HCT116 (cell line): ENCODE measurements at regions not wholly inside any gene's neighbourhood (a gene's known extent, or its start where the extent isn't known, plus 50 kb on each side); places are given as distances from the start of the nearest gene placed in this dataset.

Experiments used
- ATAC-seq: fragments of 200-7000 bp; cut with Tn5 transposase; 2 replicates; pipeline ENCODE4 v1.9.1; 2020; ENCODE audit warnings: mild to moderate bottlenecking, moderate library complexity
- BruUV-seq: library from RNA; stranded (reverse); fragments of 400-500 nt; replicated peaks from 2 replicates; lab custom pipeline; 2021; lab: Mats Ljungman, UMichigan
- CTCF ChIA-PET: fragments of 300-600 bp; sonication (Branson Sonifier 250); formaldehyde crosslinking; loops from one replicate; lab custom pipeline; 2021; ENCODE audit warnings: antibody characterized with exemption; lab: Charles Lee
- POLR2A ChIA-PET: fragments of 300-600, 350-600 bp; sonication (Branson Sonifier 250); formaldehyde crosslinking; loops from one replicate; lab custom pipeline; 2021; ENCODE audit warnings: antibody characterized with exemption; lab: Charles Lee
- RAD21 ChIA-PET, 2 experiments: fragments of 300-600 bp; sonication (Branson Sonifier 250); formaldehyde crosslinking; loops; one replicate each; lab custom pipeline; 2023; ENCODE audit warnings: low total read pairs in 2 of 2; ENCODE audit not compliant: uncharacterized antibody in 2 of 2, unreplicated experiment in 2 of 2, low non-redundant PET in 1 of 2; lab: Charles Lee
- DNase-seq: peaks from one replicate; pipeline ENCODE4 v3.0.0-alpha.2; 2010; ENCODE audit warnings: low read depth, low spot score
- H2AFZ ChIP-seq: fragments of 200-600 bp; shearing (Covaris generic), sonication (generic); 2 replicates; pipeline ENCODE4 v1.6.1; 2017; ENCODE audit warnings: low read depth, mixed run types, mixed read lengths, antibody characterized with exemption, low read length; ENCODE audit not compliant: poor library complexity, severe bottlenecking
- H3K27ac ChIP-seq: 2 replicates; pipeline ENCODE4 v1.5.1; 2012; ENCODE audit warnings: low read depth, low read length
- H3K27me3 ChIP-seq: fragments of 200-600 bp; sonication (generic); 2 replicates; pipeline ENCODE4 v1.6.1; 2016; ENCODE audit warnings: mixed run types, low read length, mixed read lengths; ENCODE audit not compliant: insufficient read depth
- H3K36me3 ChIP-seq, 2 experiments: fragments of 200-500 bp in 1 of 2; fragments of 200-600 bp in 1 of 2; sonication (Bioruptor generic) in 1 of 2; sonication (generic) in 1 of 2; 2 replicates each; pipeline versions ENCODE4 v1.5.1 to v1.6.1; 2014 to 2016; ENCODE audit warnings: low read length in 2 of 2, inconsistent platforms in 1 of 2, mixed read lengths in 1 of 2, mixed run types in 1 of 2; ENCODE audit not compliant: insufficient read depth in 2 of 2, control insufficient read depth in 1 of 2
- H3K4me1 ChIP-seq, 2 experiments: fragments of 200-600 bp in 1 of 2; sonication (generic) in 1 of 2; 2 replicates each; pipeline versions ENCODE4 v1.5.1 to v1.6.1; 2012 to 2017; ENCODE audit warnings: low read length in 2 of 2, inconsistent platforms in 1 of 2, mild to moderate bottlenecking in 1 of 2, mixed read lengths in 1 of 2, mixed run types in 1 of 2, moderate library complexity in 1 of 2; ENCODE audit not compliant: insufficient read depth in 2 of 2, control insufficient read depth in 1 of 2
- H3K4me2 ChIP-seq: fragments of 200-600 bp; sonication (generic); 2 replicates; pipeline ENCODE4 v1.6.1; 2017; ENCODE audit warnings: mixed run types, low read length, mixed read lengths
- H3K4me3 ChIP-seq, 2 experiments: fragments of 200-600 bp in 1 of 2; sonication (generic) in 1 of 2; replicated peaks in 1 of 2; 2 replicates each; pipeline ENCODE4 v1.5.1; 2011 to 2016; ENCODE audit warnings: low read length in 2 of 2, control low read depth in 1 of 2, low read depth in 1 of 2, mild to moderate bottlenecking in 1 of 2, mixed read lengths in 1 of 2, mixed run types in 1 of 2
- H3K79me2 ChIP-seq: fragments of 200-600 bp; sonication (generic); 2 replicates; pipeline ENCODE4 v1.6.1; 2017; ENCODE audit warnings: mild to moderate bottlenecking, mixed run types, low read length, moderate library complexity, mixed read lengths; ENCODE audit not compliant: insufficient read depth
- H3K9ac ChIP-seq: fragments of 200-600 bp; sonication (generic); 2 replicates; pipeline ENCODE4 v1.6.1; 2016; ENCODE audit warnings: low read length, mixed read lengths
- H3K9me2 ChIP-seq: fragments of 200-600 bp; sonication (generic), shearing (Covaris generic); 2 replicates; pipeline ENCODE4 v1.6.1; 2017; ENCODE audit warnings: mixed run types, mild to moderate bottlenecking, moderate library complexity; ENCODE audit not compliant: insufficient read depth
- H3K9me3 ChIP-seq, 2 experiments: fragments of 200-500 bp in 1 of 2; fragments of 200-600 bp in 1 of 2; sonication (Bioruptor generic) in 1 of 2; sonication (generic) in 1 of 2; 2 replicates each; pipeline ENCODE4 v1.6.1; 2014 to 2017; ENCODE audit warnings: low read length in 2 of 2, mixed read lengths in 2 of 2, inconsistent platforms in 1 of 2, low read depth in 1 of 2, mild to moderate bottlenecking in 1 of 2, mixed run types in 1 of 2, moderate library complexity in 1 of 2; ENCODE audit not compliant: control insufficient read depth in 1 of 2, insufficient read depth in 1 of 2
- H4K20me1 ChIP-seq: fragments of 200-600 bp; sonication (generic), shearing (Covaris generic); 2 replicates; pipeline ENCODE4 v1.6.1; 2017; ENCODE audit warnings: mixed run types, mild to moderate bottlenecking, moderate library complexity; ENCODE audit not compliant: insufficient read depth
- CEBPB ChIP-seq: IDR thresholded peaks from 2 replicates; pipeline ENCODE4 v1.6.1; 2012; ENCODE audit warnings: low read depth
- ELF1 ChIP-seq: IDR thresholded peaks from 2 replicates; pipeline ENCODE4 v1.6.1; 2012; ENCODE audit warnings: low read depth, borderline replicate concordance
- POLR2A ChIP-seq: IDR thresholded peaks from 2 replicates; pipeline ENCODE4 v1.7.0; 2011; ENCODE audit warnings: borderline replicate concordance; ENCODE audit not compliant: insufficient read depth, insufficient read length; ENCODE audit errors: extremely low read depth
- POLR2AphosphoS5 ChIP-seq: IDR thresholded peaks from 2 replicates; pipeline ENCODE4 v1.6.1; 2011; ENCODE audit warnings: mild to moderate bottlenecking, low read depth, low read length, moderate library complexity
- RAD21 ChIP-seq: IDR thresholded peaks from 2 replicates; pipeline ENCODE4 v1.6.1; 2012; ENCODE audit warnings: low read depth, mild to moderate bottlenecking
- SIN3A ChIP-seq: IDR thresholded peaks from 2 replicates; pipeline ENCODE4 v1.6.1; 2012; ENCODE audit warnings: low read depth
- SRF ChIP-seq: IDR thresholded peaks from 2 replicates; pipeline ENCODE4 v1.6.1; 2012; ENCODE audit warnings: low read depth
- TCF7L2 ChIP-seq: IDR thresholded peaks from 2 replicates; pipeline ENCODE4 v1.7.0; 2011; ENCODE audit warnings: borderline replicate concordance, inconsistent platforms; ENCODE audit not compliant: insufficient read depth, insufficient read length; ENCODE audit errors: extremely low read depth
- intact Hi-C: fragments of 100-400 bp; cut with micrococcal nuclease; formaldehyde crosslinking; loops from 2 replicates; pipeline ENCODE4 v1.10.0; 2022
- TF ChIP-seq, protein P1 (sequence below), 3 experiments: fragments of 200-600 bp in 1 of 3; sonication (generic) in 1 of 3; IDR thresholded peaks in 2 of 3; conservative IDR thresholded peaks in 1 of 3; 2 replicates each; pipeline ENCODE4 v1.5.1; 2012 to 2017; ENCODE audit warnings: low read depth in 2 of 3, low read length in 2 of 3, antibody characterized with exemption in 1 of 3, borderline replicate concordance in 1 of 3, control low read depth in 1 of 3, mild to moderate bottlenecking in 1 of 3, mixed read lengths in 1 of 3, mixed run types in 1 of 3, moderate library complexity in 1 of 3; ENCODE audit not compliant: insufficient read depth in 1 of 3
- TF ChIP-seq, protein P2 (sequence below): IDR thresholded peaks from 2 replicates; pipeline ENCODE4 v1.6.1; 2011; ENCODE audit warnings: mild to moderate bottlenecking, low read length, moderate library complexity; ENCODE audit not compliant: insufficient replicate concordance; ENCODE audit errors: extremely low read depth

DNA sequence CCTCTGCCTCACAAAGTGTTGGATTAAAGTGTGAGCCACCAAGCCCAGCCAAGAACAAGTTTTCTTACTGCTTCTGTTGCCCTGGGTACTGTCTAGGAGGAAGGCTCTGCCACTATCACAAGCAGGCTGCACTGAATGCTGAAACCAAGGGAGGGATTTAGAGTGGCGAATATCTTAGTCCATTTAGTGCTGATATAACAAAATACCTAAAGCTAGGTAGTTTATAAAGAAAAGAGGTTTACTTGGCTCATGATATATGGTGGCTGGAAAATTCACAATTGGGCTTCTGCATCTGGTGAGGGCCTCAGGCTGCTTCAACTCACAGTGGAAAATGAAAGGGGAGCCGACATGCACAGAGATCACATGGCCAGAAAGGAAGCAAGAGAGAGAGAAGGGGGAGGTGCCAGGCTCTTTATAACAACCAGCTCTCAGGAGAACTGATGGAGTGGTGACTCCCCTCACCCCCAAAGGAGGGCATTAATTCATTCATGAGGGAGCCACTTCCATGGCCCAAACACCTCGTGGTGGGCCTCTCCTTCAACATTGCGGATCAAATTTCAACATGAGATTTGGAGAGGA lies 146.0 kb upstream of the SERPINE2 start:
- Histone ChIP-seq H3K36me3 (no peaks in the 10 kb centered on the region), H3K27ac (no peak overlapping the region), H3K9ac (no peak overlapping the region), H4K20me1 (no peaks in the 10 kb centered on the region), H3K4me2 (no peak overlapping the region), H3K9me2 (no peaks in the 10 kb centered on the region), H3K9me3 (no peaks in the 10 kb centered on the region), H3K4me1 (no peaks in the 10 kb centered on the region; a peak in 1 of 4 replicates), H3K79me2 (no peaks in the 10 kb centered on the region), H3K4me3 (no peak overlapping the region), H2AFZ (no peak overlapping the region), H3K27me3 (no peaks in the 10 kb centered on the region)
- ATAC-seq (no peak), DNase-seq (no peak)
- no TSS peak for BruUV-seq
- ChIA-PET RAD21 (no interaction called here), POLR2A (interaction anchor here (1.2 kb wide), 1 partner anchor 38 kb away, joined by 5 read pairs; no protein-coding TSS in a partner anchor), CTCF (no interaction called here)
- no peak for TF ChIP-seq TCF7L2
- TF ChIP-seq, protein P1, sequence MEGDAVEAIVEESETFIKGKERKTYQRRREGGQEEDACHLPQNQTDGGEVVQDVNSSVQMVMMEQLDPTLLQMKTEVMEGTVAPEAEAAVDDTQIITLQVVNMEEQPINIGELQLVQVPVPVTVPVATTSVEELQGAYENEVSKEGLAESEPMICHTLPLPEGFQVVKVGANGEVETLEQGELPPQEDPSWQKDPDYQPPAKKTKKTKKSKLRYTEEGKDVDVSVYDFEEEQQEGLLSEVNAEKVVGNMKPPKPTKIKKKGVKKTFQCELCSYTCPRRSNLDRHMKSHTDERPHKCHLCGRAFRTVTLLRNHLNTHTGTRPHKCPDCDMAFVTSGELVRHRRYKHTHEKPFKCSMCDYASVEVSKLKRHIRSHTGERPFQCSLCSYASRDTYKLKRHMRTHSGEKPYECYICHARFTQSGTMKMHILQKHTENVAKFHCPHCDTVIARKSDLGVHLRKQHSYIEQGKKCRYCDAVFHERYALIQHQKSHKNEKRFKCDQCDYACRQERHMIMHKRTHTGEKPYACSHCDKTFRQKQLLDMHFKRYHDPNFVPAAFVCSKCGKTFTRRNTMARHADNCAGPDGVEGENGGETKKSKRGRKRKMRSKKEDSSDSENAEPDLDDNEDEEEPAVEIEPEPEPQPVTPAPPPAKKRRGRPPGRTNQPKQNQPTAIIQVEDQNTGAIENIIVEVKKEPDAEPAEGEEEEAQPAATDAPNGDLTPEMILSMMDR (IDR thresholded peaks at IDR 0.05 in 2 of 3, conservative IDR thresholded peaks at IDR 0.05 in 1 of 3; ENCODE audit: borderline replicate concordance in 1 of 3, insufficient read depth in 1 of 3, low read depth in 2 of 3, low read length in 2 of 3) = no peak
- no peak for TF ChIP-seq SRF
- no peak for TF ChIP-seq ELF1
- TF ChIP-seq CEBPB = no peak
- no peak for TF ChIP-seq SIN3A
- TF ChIP-seq POLR2AphosphoS5 = no peak
- TF ChIP-seq RAD21 = no peak
- TF ChIP-seq POLR2A = no peak
- TF ChIP-seq, protein P2, sequence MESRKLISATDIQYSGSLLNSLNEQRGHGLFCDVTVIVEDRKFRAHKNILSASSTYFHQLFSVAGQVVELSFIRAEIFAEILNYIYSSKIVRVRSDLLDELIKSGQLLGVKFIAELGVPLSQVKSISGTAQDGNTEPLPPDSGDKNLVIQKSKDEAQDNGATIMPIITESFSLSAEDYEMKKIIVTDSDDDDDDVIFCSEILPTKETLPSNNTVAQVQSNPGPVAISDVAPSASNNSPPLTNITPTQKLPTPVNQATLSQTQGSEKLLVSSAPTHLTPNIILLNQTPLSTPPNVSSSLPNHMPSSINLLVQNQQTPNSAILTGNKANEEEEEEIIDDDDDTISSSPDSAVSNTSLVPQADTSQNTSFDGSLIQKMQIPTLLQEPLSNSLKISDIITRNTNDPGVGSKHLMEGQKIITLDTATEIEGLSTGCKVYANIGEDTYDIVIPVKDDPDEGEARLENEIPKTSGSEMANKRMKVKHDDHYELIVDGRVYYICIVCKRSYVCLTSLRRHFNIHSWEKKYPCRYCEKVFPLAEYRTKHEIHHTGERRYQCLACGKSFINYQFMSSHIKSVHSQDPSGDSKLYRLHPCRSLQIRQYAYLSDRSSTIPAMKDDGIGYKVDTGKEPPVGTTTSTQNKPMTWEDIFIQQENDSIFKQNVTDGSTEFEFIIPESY = no peak
- intact Hi-C loops = no loop called here
